B cell (primary cell): ENCODE measurements at regions not wholly inside any gene's neighbourhood (a gene's known extent, or its start where the extent isn't known, plus 50 kb on each side); places are given as distances from the start of the nearest gene placed in this dataset.

Source experiments
- ATAC-seq: fragments of 200-7000 bp; cut with Tn5 transposase; one replicate; pipeline ENCODE4 v1.10.0; 2021; ENCODE audit warnings: low read depth, mild to moderate bottlenecking, moderate number of reproducible peaks, moderate library complexity
- CTCF ChIA-PET: fragments of 350-600 bp; sonication (Branson Sonifier 250); formaldehyde crosslinking; loops from one replicate; lab custom pipeline; 2021; ENCODE audit warnings: antibody characterized with exemption, inconsistent platforms; lab: Charles Lee
- POLR2A ChIA-PET: fragments of 350-600 bp; sonication (Branson Sonifier 250); formaldehyde crosslinking; loops from one replicate; lab custom pipeline; 2021; ENCODE audit warnings: antibody characterized with exemption; lab: Charles Lee
- DNase-seq: peaks from one replicate; pipeline ENCODE4 v3.0.0; 2013
- H2AFZ ChIP-seq: 2 replicates; pipeline ENCODE4 v1.6.1; 2012; ENCODE audit warnings: mild to moderate bottlenecking, low read depth, low read length; ENCODE audit not compliant: insufficient read depth, poor library complexity, severe bottlenecking
- H3K27ac ChIP-seq, 2 donors: 1 replicate in 1 of 2; 2 replicates in 1 of 2; pipeline ENCODE4 v1.5.1; 2012 to 2013; ENCODE audit warnings: low read length in 2 of 2, mild to moderate bottlenecking in 2 of 2, moderate library complexity in 1 of 2
- H3K27me3 ChIP-seq, 4 experiments: fragments of 200-600 bp in 1 of 4; sonication (generic) in 1 of 4; replicated peaks in 1 of 4; 1 replicate in 2 of 4; 2 replicates in 2 of 4; pipeline versions ENCODE4 v1.6.1 to v1.7.0; 2013 to 2016; ENCODE audit warnings: low read length in 3 of 4, mild to moderate bottlenecking in 2 of 4, mixed read lengths in 1 of 4, moderate library complexity in 1 of 4; ENCODE audit not compliant: insufficient read depth in 4 of 4, control insufficient read depth in 3 of 4; ENCODE audit errors: control extremely low read depth in 1 of 4
- H3K36me3 ChIP-seq, 2 experiments: replicated peaks in 1 of 2; 1 replicate in 1 of 2; 2 replicates in 1 of 2; pipeline versions ENCODE4 v1.6.1 to v1.7.1; 2013; ENCODE audit warnings: low read length in 1 of 2; ENCODE audit not compliant: insufficient read depth in 2 of 2, control insufficient read depth in 1 of 2; ENCODE audit errors: control extremely low read depth in 1 of 2, extremely low read depth in 1 of 2
- H3K4me1 ChIP-seq, 2 donors: fragments of 200-600 bp in 1 of 2; sonication (generic) in 1 of 2; 1 replicate in 1 of 2; 2 replicates in 1 of 2; pipeline versions ENCODE4 v1.5.1 to v1.6.1; 2013 to 2017; ENCODE audit warnings: low read length in 2 of 2; ENCODE audit not compliant: control insufficient read depth in 2 of 2, insufficient read depth in 2 of 2
- H3K4me2 ChIP-seq: replicated peaks from 2 replicates; pipeline ENCODE3; 2012; ENCODE audit warnings: mild to moderate bottlenecking, low read depth, low read length; ENCODE audit not compliant: poor library complexity, severe bottlenecking
- H3K4me3 ChIP-seq, 5 experiments: fragments of 200-600 bp in 1 of 5; sonication (generic) in 1 of 5; 1 replicate in 3 of 5; 2 replicates in 2 of 5; pipeline versions ENCODE4 v1.5.1 to v1.7.0; 2011 to 2016; ENCODE audit warnings: low read length in 4 of 5, mild to moderate bottlenecking in 4 of 5, low read depth in 2 of 5, control low read depth in 1 of 5, moderate library complexity in 1 of 5; ENCODE audit not compliant: insufficient read depth in 1 of 5; ENCODE audit errors: control extremely low read depth in 1 of 5, extremely low read depth in 1 of 5
- H3K79me2 ChIP-seq: fragments of 200-600 bp; sonication (generic); one replicate; pipeline ENCODE4 v1.6.0; 2016; ENCODE audit warnings: low read length; ENCODE audit not compliant: control insufficient read depth, insufficient read depth
- H3K9ac ChIP-seq: fragments of 200-600 bp; sonication (generic); 2 replicates; pipeline ENCODE4 v1.6.1; 2017; ENCODE audit warnings: mild to moderate bottlenecking, low read length, moderate library complexity
- H3K9me3 ChIP-seq, 3 donors: one replicate each; pipeline versions ENCODE4 v1.6.1 to v1.7.1; 2013; ENCODE audit warnings: low read length in 2 of 3; ENCODE audit not compliant: control insufficient read depth in 2 of 3, insufficient read depth in 1 of 3; ENCODE audit errors: control extremely low read depth in 1 of 3
- H4K20me1 ChIP-seq: 2 replicates; pipeline ENCODE4 v1.6.0; 2012; ENCODE audit warnings: mild to moderate bottlenecking, low read length; ENCODE audit not compliant: insufficient read depth, control insufficient read depth, poor library complexity, severe bottlenecking
- H3K27ac Mint-ChIP-seq: one replicate; pipeline ENCODE4 v1.8.0; 2021; ENCODE audit warnings: mixed read lengths
- H3K27me3 Mint-ChIP-seq: one replicate; pipeline ENCODE4 v1.8.0; 2021; ENCODE audit warnings: mixed read lengths
- H3K4me1 Mint-ChIP-seq: one replicate; pipeline ENCODE4 v1.8.0; 2021; ENCODE audit warnings: mixed read lengths
- H3K4me3 Mint-ChIP-seq: one replicate; pipeline ENCODE4 v1.8.0; 2021; ENCODE audit warnings: mixed read lengths
- H3K9me3 Mint-ChIP-seq: one replicate; pipeline ENCODE4 v1.8.0; 2022; ENCODE audit warnings: mixed read lengths; ENCODE audit not compliant: insufficient read depth
- EZH2 ChIP-seq: IDR thresholded peaks from 2 replicates; pipeline ENCODE4 v1.6.1; 2012; ENCODE audit warnings: borderline replicate concordance, low read depth, mild to moderate bottlenecking, moderate library complexity, low read length; ENCODE audit not compliant: insufficient read depth, poor library complexity, severe bottlenecking
- WGBS: methylation state at CpG from one replicate; pipeline ENCODE4 v1.1.5; 2013; ENCODE audit warnings: missing lambda C conversion rate; ENCODE audit not compliant: insufficient coverage; 5-methylcytosine and 5-hydroxymethylcytosine counted together
- intact Hi-C: fragments of 100-400 bp; cut with micrococcal nuclease; formaldehyde crosslinking; loops from one replicate; pipeline ENCODE4 v1.10.0; 2022
- TF ChIP-seq, protein P1 (sequence below): fragments of 200-600 bp; IDR thresholded peaks from one replicate; pipeline ENCODE4 v1.8.0; 2022; ENCODE audit warnings: antibody characterized with exemption, mild to moderate bottlenecking

GRCh38 chr18:75797046-75797445 is 369.5 kb upstream of the SMIM21 start:
- Mint-ChIP-seq H3K9me3 (peaks cover 4% of the 10 kb centered on the region), H3K4me3 (no peak overlapping the region), H3K4me1 (no peaks in the 10 kb centered on the region), H3K27ac (no peak overlapping the region), H3K27me3 (no peaks in the 10 kb centered on the region)
- no peak overlapping the region for H3K4me3 ChIP-seq
- no peaks in the 10 kb centered on the region for H3K4me1 ChIP-seq
- no peak overlapping the region for H2AFZ ChIP-seq
- H3K9me3 ChIP-seq = no peaks in the 10 kb centered on the region
- DNase-seq (no peak), ATAC-seq (no peak)
- H3K27ac ChIP-seq = no peak overlapping the region
- WGBS = no CpG with 5 or more reads among the region's 1 CpG
- intact Hi-C loops = no loop called here
- no peak for TF ChIP-seq EZH2
- TF ChIP-seq, protein P1, sequence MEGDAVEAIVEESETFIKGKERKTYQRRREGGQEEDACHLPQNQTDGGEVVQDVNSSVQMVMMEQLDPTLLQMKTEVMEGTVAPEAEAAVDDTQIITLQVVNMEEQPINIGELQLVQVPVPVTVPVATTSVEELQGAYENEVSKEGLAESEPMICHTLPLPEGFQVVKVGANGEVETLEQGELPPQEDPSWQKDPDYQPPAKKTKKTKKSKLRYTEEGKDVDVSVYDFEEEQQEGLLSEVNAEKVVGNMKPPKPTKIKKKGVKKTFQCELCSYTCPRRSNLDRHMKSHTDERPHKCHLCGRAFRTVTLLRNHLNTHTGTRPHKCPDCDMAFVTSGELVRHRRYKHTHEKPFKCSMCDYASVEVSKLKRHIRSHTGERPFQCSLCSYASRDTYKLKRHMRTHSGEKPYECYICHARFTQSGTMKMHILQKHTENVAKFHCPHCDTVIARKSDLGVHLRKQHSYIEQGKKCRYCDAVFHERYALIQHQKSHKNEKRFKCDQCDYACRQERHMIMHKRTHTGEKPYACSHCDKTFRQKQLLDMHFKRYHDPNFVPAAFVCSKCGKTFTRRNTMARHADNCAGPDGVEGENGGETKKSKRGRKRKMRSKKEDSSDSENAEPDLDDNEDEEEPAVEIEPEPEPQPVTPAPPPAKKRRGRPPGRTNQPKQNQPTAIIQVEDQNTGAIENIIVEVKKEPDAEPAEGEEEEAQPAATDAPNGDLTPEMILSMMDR = no peak
- H3K4me2 ChIP-seq = no peak overlapping the region
- no peaks in the 10 kb centered on the region for H4K20me1 ChIP-seq
- no peaks in the 10 kb centered on the region for H3K36me3 ChIP-seq
- no peaks in the 10 kb centered on the region for H3K27me3 ChIP-seq
- CTCF ChIA-PET = no interaction called here
- H3K9ac ChIP-seq = no peak overlapping the region
- no peaks in the 10 kb centered on the region for H3K79me2 ChIP-seq
- POLR2A ChIA-PET = no interaction called here

GRCh38 chr18:75790796-75791195 is 363.3 kb upstream of the SMIM21 start:
- H3K4me1 ChIP-seq = no peaks in the 10 kb centered on the region
- no peak overlapping the region for H3K27ac ChIP-seq
- Mint-ChIP-seq H3K4me1 (no peaks in the 10 kb centered on the region), H3K9me3 (peaks cover 5% of the 10 kb centered on the region), H3K27ac (no peak overlapping the region), H3K27me3 (no peaks in the 10 kb centered on the region), H3K4me3 (no peak overlapping the region)
- POLR2A ChIA-PET = no interaction called here
- no peaks in the 10 kb centered on the region for H3K27me3 ChIP-seq
- H3K9me3 ChIP-seq = no peaks in the 10 kb centered on the region
- DNase-seq = no peak
- no CpG with 5 or more reads among the region's 2 CpGs for WGBS
- intact Hi-C loops = no loop called here
- TF ChIP-seq, protein P1 = no peak
- TF ChIP-seq EZH2 = no peak
- no peak overlapping the region for H3K4me3 ChIP-seq
- no peaks in the 10 kb centered on the region for H3K36me3 ChIP-seq
- no peak overlapping the region for H3K9ac ChIP-seq
- H3K4me2 ChIP-seq = no peak overlapping the region
- no peaks in the 10 kb centered on the region for H4K20me1 ChIP-seq
- ATAC-seq = no peak
- CTCF ChIA-PET = no interaction called here
- H3K79me2 ChIP-seq = no peaks in the 10 kb centered on the region
- H2AFZ ChIP-seq = no peak overlapping the region
